GM12891 (cell line): ENCODE measurements at regions not wholly inside any gene's neighbourhood (a gene's known extent, or its start where the extent isn't known, plus 50 kb on each side); places are given as distances from the start of the nearest gene placed in this dataset.
"Not testable (repeated sequence)": the region's sequence is repeated elsewhere in the genome, so short reads cannot be mapped to it uniquely, and the experiment has no call there.

Experiments used
- DNase-seq: peaks from one replicate; pipeline ENCODE4 v3.0.0; 2011; ENCODE audit warnings: low spot score; ENCODE audit not compliant: insufficient read length
- FAIRE-seq: peaks from 2 replicates; lab custom pipeline; 2011; peaks lifted over from hg19 to GRCh38; lab: Jason Lieb, UNC
- PAX5 ChIP-seq: IDR thresholded peaks from 2 replicates; pipeline ENCODE4 v1.6.1; 2011; ENCODE audit warnings: low read length, moderate library complexity, mild to moderate bottlenecking; ENCODE audit not compliant: insufficient read depth, severe bottlenecking
- POLR2A ChIP-seq: IDR thresholded peaks from 2 replicates; pipeline ENCODE4 v1.6.1; 2011; ENCODE audit warnings: low read depth, low read length, control low read depth
- POLR2AphosphoS5 ChIP-seq: IDR thresholded peaks from 2 replicates; pipeline ENCODE4 v1.6.1; 2011; ENCODE audit warnings: low read depth, low read length, control low read depth
- POU2F2 ChIP-seq: IDR thresholded peaks from 2 replicates; pipeline ENCODE4 v1.6.1; 2011; ENCODE audit warnings: low read depth, mild to moderate bottlenecking, control low read depth, low read length, moderate library complexity
- SPI1 ChIP-seq: IDR thresholded peaks from 2 replicates; pipeline ENCODE4 v1.6.1; 2011; ENCODE audit warnings: low read depth, low read length, control low read depth
- TAF1 ChIP-seq: IDR thresholded peaks from 2 replicates; pipeline ENCODE4 v1.6.1; 2011; ENCODE audit warnings: low read depth, low read length, control low read depth

GRCh38 chr5:27472000-27472763 is 433.8 kb upstream of the CDH9 start:
- FAIRE-seq (no peak), DNase-seq (no peak)
- TF ChIP-seq POLR2A (peak; percentile 55; the same call in 1 of the 2 replicates), POLR2AphosphoS5 (0 out of 2 replicates have a peak, but pooled peaks have one; percentile 51), TAF1 (peak; percentile 44; the same call in 1 of the 2 replicates), SPI1 (no peak)

- TF ChIP-seq POLR2AphosphoS5 (no peak), SPI1 (no peak), POLR2A (no peak), TAF1 (no peak), POU2F2 (no peak)
- FAIRE-seq (no peak), DNase-seq (no peak)
Observed at GRCh38 chr5:27466959-27467358, 428.6 kb upstream of the CDH9 start.

GRCh38 chr5:27465140-27465539 is 426.8 kb upstream of the CDH9 start:
- no peak for TF ChIP-seq POU2F2
- no peak for TF ChIP-seq PAX5
- TF ChIP-seq TAF1 = no peak
- no peak for TF ChIP-seq POLR2AphosphoS5
- TF ChIP-seq SPI1 = no peak
- TF ChIP-seq POLR2A = no peak
- DNase-seq = no peak
- no peak for FAIRE-seq

- no peak for DNase-seq
- TF ChIP-seq SPI1 (no peak), POU2F2 (no peak), POLR2A (no peak), POLR2AphosphoS5 (no peak), TAF1 (no peak), PAX5 (no peak)
- FAIRE-seq = no peak
Observed at GRCh38 chr5:27463446-27464149, 425.2 kb upstream of the CDH9 start.

GRCh38 chr5:27462936-27463335 is 424.6 kb upstream of the CDH9 start:
- no peak for FAIRE-seq
- DNase-seq = no peak
- TF ChIP-seq POLR2A (no peak), TAF1 (no peak), POLR2AphosphoS5 (no peak)

GRCh38 chr5:27458287-27458686 is 419.9 kb upstream of the CDH9 start:
- no peak for DNase-seq
- no peak for FAIRE-seq
- TF ChIP-seq PAX5 (no peak), POLR2A (no peak), SPI1 (no peak), POLR2AphosphoS5 (no peak), TAF1 (no peak), POU2F2 (no peak)

GRCh38 chr5:27451377-27451776 is 413.0 kb upstream of the CDH9 start:
- FAIRE-seq (no peak), DNase-seq (no peak)
- TF ChIP-seq PAX5 (no peak), SPI1 (no peak), POLR2A (no peak), POU2F2 (no peak), TAF1 (no peak), POLR2AphosphoS5 (no peak)

GRCh38 chr5:27450607-27451006 is 412.2 kb upstream of the CDH9 start:
- FAIRE-seq = no peak

GRCh38 chr5:27439383-27439782 is 401.0 kb upstream of the CDH9 start:
- FAIRE-seq, DNase-seq: not testable (repeated sequence)

More at GRCh38 chr5:27450607-27451006, 412.2 kb upstream of the CDH9 start:
- DNase-seq = no peak
- TF ChIP-seq SPI1 (no peak), PAX5 (no peak), POLR2AphosphoS5 (no peak), POU2F2 (no peak), TAF1 (no peak), POLR2A (no peak)

GRCh38 chr5:27437594-27438200 is 399.3 kb upstream of the CDH9 start:
- DNase-seq (no peak), FAIRE-seq (no peak)
- TF ChIP-seq SPI1 = no peak
- TF ChIP-seq TAF1 = no peak
- no peak for TF ChIP-seq POU2F2
- TF ChIP-seq PAX5 = no peak
- no peak for TF ChIP-seq POLR2A
- no peak for TF ChIP-seq POLR2AphosphoS5
